NCI-H2227 treated with DMSO at 0.1 percent for 48 hours (cell line): ENCODE measurements at regions not wholly inside any gene's neighbourhood (a gene's known extent, or its start where the extent isn't known, plus 50 kb on each side); places are given as distances from the start of the nearest gene placed in this dataset.
A peak's percentile ranks its signal among the peaks of the same experiment; 100 is the strongest.

Source experiments
- DNase-seq: peaks from one replicate; lab custom pipeline; 2025; lab: John Stamatoyannopoulos, UW

GRCh38 chr7:56291-56913 lies 136.0 kb upstream of the FAM20C start:
- DNase-seq = no peak

- DNase-seq = no peak
Observed at GRCh38 chr7:57071-57470, 135.3 kb upstream of the FAM20C start.

- DNase-seq = no peak
Observed at GRCh38 chr7:57482-58255, 134.7 kb upstream of the FAM20C start.

- DNase-seq = no peak
Observed at GRCh38 chr7:58316-58715, 134.1 kb upstream of the FAM20C start.

- DNase-seq = no peak
Observed at GRCh38 chr7:59079-60016, 133.0 kb upstream of the FAM20C start.

- no peak for DNase-seq
Observed at GRCh38 chr7:60017-60675, 132.2 kb upstream of the FAM20C start.

- no peak for DNase-seq
Observed at GRCh38 chr7:60706-61105, 131.7 kb upstream of the FAM20C start.

GRCh38 chr7:61111-61510 lies 131.3 kb upstream of the FAM20C start:
- no peak for DNase-seq

GRCh38 chr7:61576-62360 lies 130.6 kb upstream of the FAM20C start:
- DNase-seq = no peak

- no peak for DNase-seq
Observed at GRCh38 chr7:62361-63116, 129.8 kb upstream of the FAM20C start.

GRCh38 chr7:63117-63480 lies 129.3 kb upstream of the FAM20C start:
- DNase-seq = no peak

- DNase-seq = no peak
Observed at GRCh38 chr7:63521-64021, 128.8 kb upstream of the FAM20C start.

GRCh38 chr7:64098-64915 lies 128.1 kb upstream of the FAM20C start:
- peak; percentile 2 for DNase-seq

- DNase-seq = no peak
Observed at GRCh38 chr7:64916-65341, 127.4 kb upstream of the FAM20C start.

- DNase-seq = no peak
Observed at GRCh38 chr7:65554-65953, 126.8 kb upstream of the FAM20C start.

- DNase-seq = no peak
Observed at GRCh38 chr7:66296-66695, 126.1 kb upstream of the FAM20C start.

GRCh38 chr7:66741-67140 lies 125.6 kb upstream of the FAM20C start:
- DNase-seq = no peak

- no peak for DNase-seq
Observed at GRCh38 chr7:67661-68395, 124.5 kb upstream of the FAM20C start.

GRCh38 chr7:68629-69028 lies 123.7 kb upstream of the FAM20C start:
- DNase-seq = no peak
